ENCODE measurements at regions not wholly inside any gene's neighbourhood (a gene's known extent, or its start where the extent isn't known, plus 50 kb on each side); places are given as distances from the start of the nearest gene placed in this dataset.

DNA sequence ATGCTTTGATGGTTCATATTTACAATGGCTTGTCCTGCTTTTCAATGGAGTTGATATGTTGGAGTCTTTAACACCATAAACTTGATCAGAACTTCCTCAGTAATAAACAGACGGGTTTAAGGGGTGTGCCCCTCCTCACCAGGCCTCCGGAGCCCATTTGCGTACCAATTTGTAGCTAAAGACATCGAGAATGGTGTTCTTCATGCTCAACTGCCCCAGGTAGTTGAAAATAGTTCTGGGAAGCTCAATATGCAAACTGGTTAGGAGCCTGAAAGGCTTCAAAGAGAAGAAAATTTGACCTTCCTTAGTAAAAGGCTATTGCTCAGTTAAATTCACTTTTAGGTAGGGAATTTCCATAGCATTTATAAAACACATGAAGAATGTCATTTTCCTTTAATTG, 68.1 kb upstream of the RRP15 start:
- no peak for DNase-seq (ENCODE audit: low spot score in 2 of 2, unreplicated experiment in 2 of 2)
- peaks cover 5% of the 10 kb centered on the region for H3K4me1 Mint-ChIP-seq
- H3K36me3 Mint-ChIP-seq: no peaks in the 10 kb centered on the region
- no peaks in the 10 kb centered on the region for H3K9me3 Mint-ChIP-seq
- peaks cover 80% of the 10 kb centered on the region for H3K27me3 Mint-ChIP-seq (ENCODE audit: low read depth)
- H3K27ac Mint-ChIP-seq: no peak overlapping the region
- no peak overlapping the region for H3K4me3 Mint-ChIP-seq
- TF ChIP-seq, protein P1, sequence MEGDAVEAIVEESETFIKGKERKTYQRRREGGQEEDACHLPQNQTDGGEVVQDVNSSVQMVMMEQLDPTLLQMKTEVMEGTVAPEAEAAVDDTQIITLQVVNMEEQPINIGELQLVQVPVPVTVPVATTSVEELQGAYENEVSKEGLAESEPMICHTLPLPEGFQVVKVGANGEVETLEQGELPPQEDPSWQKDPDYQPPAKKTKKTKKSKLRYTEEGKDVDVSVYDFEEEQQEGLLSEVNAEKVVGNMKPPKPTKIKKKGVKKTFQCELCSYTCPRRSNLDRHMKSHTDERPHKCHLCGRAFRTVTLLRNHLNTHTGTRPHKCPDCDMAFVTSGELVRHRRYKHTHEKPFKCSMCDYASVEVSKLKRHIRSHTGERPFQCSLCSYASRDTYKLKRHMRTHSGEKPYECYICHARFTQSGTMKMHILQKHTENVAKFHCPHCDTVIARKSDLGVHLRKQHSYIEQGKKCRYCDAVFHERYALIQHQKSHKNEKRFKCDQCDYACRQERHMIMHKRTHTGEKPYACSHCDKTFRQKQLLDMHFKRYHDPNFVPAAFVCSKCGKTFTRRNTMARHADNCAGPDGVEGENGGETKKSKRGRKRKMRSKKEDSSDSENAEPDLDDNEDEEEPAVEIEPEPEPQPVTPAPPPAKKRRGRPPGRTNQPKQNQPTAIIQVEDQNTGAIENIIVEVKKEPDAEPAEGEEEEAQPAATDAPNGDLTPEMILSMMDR (IDR thresholded peaks at IDR 0.05; ENCODE audit: unreplicated experiment): no peak

DNA sequence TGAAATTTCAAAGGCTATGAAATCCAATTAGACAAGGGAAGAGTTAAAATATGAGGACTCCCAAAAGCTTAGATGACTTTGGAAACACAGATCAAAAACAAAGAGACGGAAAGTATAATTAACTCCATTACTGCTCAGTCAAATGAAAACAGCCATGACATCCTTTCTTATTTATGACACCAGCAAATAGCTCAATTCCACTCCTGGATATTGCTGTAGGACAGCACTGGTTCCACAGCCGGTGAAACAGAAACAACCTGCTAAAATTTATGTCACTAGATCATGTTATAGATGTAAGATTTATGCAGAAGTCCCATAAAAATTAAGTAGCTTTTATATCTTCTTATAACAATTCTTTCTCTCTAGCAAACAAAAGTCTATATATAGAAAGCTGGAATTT, 65.6 kb upstream of the RRP15 start:
- peaks cover 80% of the 10 kb centered on the region for H3K27me3 Mint-ChIP-seq (ENCODE audit: low read depth)
- no peak overlapping the region for H3K4me3 Mint-ChIP-seq
- H3K9me3 Mint-ChIP-seq: no peaks in the 10 kb centered on the region
- H3K36me3 Mint-ChIP-seq: no peaks in the 10 kb centered on the region
- TF ChIP-seq, protein P1 (IDR thresholded peaks at IDR 0.05; ENCODE audit: unreplicated experiment): no peak
- H3K27ac Mint-ChIP-seq: no peak overlapping the region
- H3K4me1 Mint-ChIP-seq: peaks cover 5% of the 10 kb centered on the region
- no peak for DNase-seq (ENCODE audit: low spot score in 2 of 2, unreplicated experiment in 2 of 2)

DNA sequence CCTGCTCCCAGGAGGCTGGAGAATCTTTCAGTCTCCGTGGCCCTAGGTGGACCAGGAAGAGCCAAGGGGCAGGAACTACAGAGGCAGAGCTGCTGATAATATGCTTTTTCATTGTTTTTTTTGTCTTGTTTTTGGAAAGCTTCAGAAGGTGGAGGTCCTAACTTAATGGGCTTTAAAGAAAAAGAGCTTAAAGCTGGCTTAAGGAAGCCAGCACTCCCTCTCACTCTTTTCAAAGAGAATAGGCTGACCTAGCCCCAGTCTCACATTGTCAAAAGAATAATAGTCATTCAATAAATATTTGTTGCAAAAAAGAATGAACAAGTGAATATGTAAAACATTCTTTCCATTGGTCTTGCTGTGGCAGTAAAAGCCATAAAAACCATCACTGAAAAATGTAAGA, 61.0 kb upstream of the RRP15 start:
- no peaks in the 10 kb centered on the region for H3K36me3 Mint-ChIP-seq
- H3K27me3 Mint-ChIP-seq (ENCODE audit: low read depth): peaks cover 73% of the 10 kb centered on the region
- no peak overlapping the region for H3K27ac Mint-ChIP-seq
- H3K4me3 Mint-ChIP-seq: no peak overlapping the region
- TF ChIP-seq, protein P1 (IDR thresholded peaks at IDR 0.05; ENCODE audit: unreplicated experiment): no peak
- no peaks in the 10 kb centered on the region for H3K9me3 Mint-ChIP-seq
- no peak for DNase-seq (ENCODE audit: low spot score in 2 of 2, unreplicated experiment in 2 of 2)
- H3K4me1 Mint-ChIP-seq: peaks cover 4% of the 10 kb centered on the region

DNA sequence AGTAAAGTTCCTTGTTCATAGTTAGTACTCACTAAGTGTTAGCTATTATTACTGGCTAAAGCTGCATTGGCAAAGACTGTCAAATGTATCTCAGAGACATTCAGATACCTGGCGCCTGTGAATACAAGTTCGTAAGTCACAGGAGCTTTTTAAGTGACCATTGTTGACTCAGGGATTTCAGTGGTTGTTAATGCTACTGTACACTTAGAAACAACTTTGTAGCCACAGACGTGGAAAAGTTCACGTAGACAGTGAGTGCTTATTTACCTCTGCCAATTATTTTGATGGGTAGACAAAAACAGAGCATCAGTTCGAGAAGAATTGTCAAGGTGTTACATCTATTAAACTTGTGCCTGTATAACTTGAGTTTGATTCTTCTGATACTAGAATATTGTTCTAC, 59.1 kb upstream of the RRP15 start:
- Mint-ChIP-seq H3K9me3 (no peaks in the 10 kb centered on the region), H3K4me1 (no peaks in the 10 kb centered on the region), H3K36me3 (no peaks in the 10 kb centered on the region), H3K4me3 (no peak overlapping the region), H3K27me3 (ENCODE audit: low read depth) (peaks cover 66% of the 10 kb centered on the region), H3K27ac (no peak overlapping the region)
- TF ChIP-seq, protein P1 (IDR thresholded peaks at IDR 0.05; ENCODE audit: unreplicated experiment): no peak
- DNase-seq (ENCODE audit: low spot score in 2 of 2, unreplicated experiment in 2 of 2): no peak

Measured in mesothelial cell of epicardium (in vitro differentiated cells).